HG02571 (cell line): ENCODE measurements at regions not wholly inside any gene's neighbourhood (a gene's known extent, or its start where the extent isn't known, plus 50 kb on each side); places are given as distances from the start of the nearest gene placed in this dataset.
"Not testable (repeated sequence)": the region's sequence is repeated elsewhere in the genome, so short reads cannot be mapped to it uniquely, and the experiment has no call there.

ENCODE experiments used
- ATAC-seq: cut with Tn5 transposase; IDR thresholded peaks from one replicate; pipeline ENCODE4 v1.9.1; 2021; ENCODE audit warnings: mild to moderate bottlenecking, moderate library complexity; ENCODE audit not compliant: unreplicated experiment

DNA sequence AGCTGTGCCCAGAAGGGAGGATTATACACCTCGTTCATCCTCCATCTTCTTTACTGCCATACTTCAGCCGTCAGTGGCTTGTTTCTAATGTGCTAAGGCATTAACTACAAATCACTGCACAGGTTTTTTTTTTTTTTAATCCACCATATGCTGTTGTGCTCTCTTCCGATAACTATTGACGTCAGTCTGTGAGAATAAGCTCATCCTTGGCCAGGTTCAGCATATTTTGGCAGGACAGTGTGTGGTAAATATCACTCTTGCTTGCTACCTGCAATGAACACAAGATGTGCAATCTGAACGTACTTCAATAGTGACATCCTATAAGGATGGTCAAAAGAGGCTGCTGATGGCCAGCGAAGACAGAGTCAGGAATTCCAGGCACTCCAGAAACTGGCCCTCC is 2030.7 kb upstream of the PCDH20 start:
- ATAC-seq, result no peak

DNA sequence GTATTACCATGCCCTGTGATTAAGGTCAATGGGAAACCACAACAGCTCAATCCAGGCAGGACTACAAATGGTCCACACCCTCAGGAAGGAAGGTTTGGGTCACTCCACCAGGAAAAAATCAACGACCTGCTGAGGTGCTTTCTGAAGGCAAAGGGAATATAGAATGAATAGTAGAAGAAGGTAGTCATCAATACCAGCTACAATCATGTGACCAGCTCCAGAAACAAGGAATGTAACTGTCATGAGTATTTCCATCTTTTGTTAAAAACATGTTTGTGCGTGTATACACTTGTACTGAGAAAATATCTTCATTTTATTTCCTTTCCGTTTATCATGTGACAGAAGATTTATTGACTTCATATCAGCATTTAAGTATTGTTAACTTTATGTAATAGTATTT is 2028.6 kb upstream of the PCDH20 start:
- ATAC-seq, result not testable (repeated sequence)

DNA sequence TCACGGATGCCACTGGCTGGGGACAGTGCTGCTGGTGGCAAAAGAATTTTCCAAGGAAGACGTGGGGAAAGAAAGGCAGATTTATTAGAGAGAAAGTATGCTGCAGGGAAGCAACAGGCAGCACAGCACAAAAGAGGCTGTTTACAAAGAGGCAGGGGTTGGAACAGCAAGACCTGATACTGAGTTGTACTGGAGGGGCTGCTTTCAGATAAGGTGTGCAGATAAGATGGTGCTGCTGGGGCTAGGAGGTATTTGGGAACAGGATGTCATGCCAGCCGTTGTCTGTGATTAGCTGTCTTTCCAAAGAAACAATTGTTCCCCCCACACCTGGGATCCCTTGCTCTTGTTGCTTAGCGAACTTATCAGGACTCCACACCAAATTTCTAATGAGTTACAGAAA is 2023.3 kb upstream of the PCDH20 start:
- ATAC-seq, result no peak

DNA sequence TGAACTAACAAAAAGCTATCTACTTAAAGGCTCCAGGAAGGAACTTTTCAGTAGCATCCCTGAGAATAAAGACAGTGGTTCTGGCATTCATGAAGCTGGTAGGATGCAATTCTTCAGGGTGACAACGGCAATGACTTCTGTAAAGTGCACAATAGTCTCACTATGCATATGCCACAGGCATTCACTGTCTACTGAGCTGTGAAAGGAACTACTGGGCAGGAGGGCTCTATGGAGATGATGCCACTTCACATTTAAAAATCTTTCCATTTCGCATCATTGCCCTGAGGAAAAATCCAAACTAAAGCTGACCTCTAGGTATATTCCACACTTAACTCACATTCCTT is 2020.6 kb upstream of the PCDH20 start:
- no peak for ATAC-seq

- ATAC-seq, result no peak
These were observed 2020.1 kb upstream of the PCDH20 start for GRCh38 chr13:63435667-63436324.

GRCh38 chr13:63433546-63434150 is 2018.0 kb upstream of the PCDH20 start:
- no peak for ATAC-seq

DNA sequence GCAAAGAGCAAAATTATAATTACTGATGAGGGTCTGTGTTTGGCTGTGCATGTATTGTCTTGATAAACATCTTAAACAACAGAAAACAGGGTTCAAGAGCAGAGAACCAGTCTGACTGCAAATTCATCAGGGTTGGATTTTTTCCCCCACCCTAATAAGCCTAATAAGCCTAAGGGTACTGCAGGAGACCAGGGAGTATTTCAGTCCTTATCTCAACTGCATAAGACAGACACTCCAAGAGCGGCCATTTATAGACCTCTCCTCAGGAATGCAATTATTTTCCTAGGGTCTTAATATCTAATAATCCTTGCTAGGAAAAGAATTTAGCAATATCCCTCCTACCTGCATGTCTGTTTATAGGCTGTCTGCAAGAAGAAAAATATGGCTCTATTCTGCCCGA is 2011.5 kb upstream of the PCDH20 start:
- ATAC-seq, result no peak

- no peak for ATAC-seq
These were observed 2009.5 kb upstream of the PCDH20 start for GRCh38 chr13:63425131-63425530.

DNA sequence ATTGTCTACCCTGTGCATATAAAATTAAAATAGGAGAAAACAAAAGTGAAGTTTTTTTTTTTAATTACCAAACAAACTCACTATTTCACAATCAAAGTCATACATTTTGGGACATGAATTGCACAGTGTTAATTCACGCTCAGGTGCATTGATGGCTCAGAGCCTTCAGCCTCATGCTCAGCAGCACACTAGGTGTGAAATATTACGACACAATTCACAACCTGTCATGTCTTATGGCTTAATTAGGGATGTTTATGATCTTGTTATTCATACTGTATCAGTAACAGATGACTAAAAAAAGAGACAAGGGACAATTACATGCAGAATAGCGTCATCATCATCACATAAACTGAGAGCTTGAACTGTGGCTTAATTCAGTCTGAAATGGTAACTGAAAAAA is 2005.5 kb upstream of the PCDH20 start:
- no peak for ATAC-seq

GRCh38 chr13:63420685-63421084 is 2005.0 kb upstream of the PCDH20 start:
- no peak for ATAC-seq

DNA sequence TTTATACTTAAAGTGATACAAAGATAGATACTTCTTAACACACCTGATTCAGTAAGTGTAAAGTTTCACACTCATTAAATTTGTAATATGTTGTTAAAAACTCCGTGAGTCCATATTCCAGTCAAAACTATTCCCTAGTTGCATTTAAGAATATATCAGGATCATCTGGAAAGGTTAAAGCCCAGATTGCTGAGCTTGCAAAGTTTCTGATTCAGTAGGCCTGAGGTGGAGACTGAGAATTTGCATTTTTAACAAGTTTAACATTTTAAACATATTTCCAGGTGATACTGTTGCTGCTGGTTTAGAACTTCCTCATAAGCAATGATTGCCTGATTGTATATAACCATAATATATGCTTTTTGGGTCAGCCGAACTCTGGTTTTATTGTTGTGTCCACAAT is 1998.6 kb upstream of the PCDH20 start:
- no peak for ATAC-seq

- ATAC-seq, result no peak
These were observed 1994.2 kb upstream of the PCDH20 start for GRCh38 chr13:63409791-63410351.

GRCh38 chr13:63408331-63409189 is 1992.9 kb upstream of the PCDH20 start:
- ATAC-seq, result no peak

GRCh38 chr13:63403733-63404132 is 1988.1 kb upstream of the PCDH20 start:
- ATAC-seq, result no peak

DNA sequence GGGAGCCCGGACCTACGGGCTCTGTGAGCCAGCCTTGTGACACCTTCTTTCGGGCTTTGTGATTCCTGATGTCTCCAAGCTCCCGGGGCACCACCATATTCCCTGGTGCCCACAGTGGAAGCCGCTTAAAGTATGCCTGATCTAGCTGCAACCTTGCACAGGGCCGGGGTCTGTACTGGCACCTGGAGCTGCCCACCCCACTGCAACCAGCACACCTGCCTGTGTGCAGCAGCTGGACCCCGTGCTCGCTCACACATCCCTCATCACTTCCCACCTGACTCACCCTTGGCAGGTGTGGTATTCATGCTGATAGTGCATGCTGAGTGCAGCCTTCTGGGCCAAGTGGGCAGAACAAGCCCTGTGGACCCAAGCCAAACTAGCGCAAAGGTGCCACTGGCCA is 1981.1 kb upstream of the PCDH20 start:
- ATAC-seq, result no peak

DNA sequence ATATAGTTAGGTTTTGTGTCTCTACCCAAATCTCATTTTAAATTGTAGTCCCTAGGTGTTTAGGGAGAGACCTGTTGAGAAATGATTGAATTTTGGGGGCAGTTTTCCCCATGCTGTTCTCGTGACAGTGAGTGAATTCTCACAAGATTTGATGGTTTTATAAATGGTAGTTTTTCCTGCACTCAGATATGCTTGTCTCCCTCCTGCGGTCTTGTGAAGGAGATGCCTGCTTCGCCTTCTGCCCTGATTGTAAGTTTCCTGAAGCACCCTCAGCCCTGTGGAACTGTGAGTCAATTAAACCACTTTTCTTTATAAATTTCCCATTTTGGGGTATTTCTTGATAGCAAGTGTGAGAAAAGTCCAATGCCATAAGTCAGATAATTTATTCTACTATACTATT is 1977.5 kb upstream of the PCDH20 start:
- ATAC-seq, result no peak

DNA sequence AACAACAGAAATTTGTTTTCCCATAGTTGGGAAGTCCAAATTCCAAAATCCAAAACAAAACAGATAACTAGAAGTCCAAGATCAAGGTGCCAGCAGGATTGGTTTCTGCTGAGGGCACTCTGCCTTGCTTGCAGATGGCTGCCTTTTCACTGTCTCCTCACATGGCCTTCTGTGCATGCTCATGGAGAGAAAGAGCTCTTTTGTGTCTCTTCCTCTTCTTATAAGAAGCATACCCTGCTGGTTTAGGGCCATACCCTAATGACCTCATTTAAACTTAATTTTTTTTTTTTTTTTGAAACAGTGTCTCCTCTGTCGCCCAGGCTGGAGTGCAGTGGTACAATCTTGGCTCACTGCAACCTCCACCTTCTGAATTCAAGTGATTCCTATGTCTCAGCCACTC is 1974.1 kb upstream of the PCDH20 start:
- ATAC-seq, result no peak

DNA sequence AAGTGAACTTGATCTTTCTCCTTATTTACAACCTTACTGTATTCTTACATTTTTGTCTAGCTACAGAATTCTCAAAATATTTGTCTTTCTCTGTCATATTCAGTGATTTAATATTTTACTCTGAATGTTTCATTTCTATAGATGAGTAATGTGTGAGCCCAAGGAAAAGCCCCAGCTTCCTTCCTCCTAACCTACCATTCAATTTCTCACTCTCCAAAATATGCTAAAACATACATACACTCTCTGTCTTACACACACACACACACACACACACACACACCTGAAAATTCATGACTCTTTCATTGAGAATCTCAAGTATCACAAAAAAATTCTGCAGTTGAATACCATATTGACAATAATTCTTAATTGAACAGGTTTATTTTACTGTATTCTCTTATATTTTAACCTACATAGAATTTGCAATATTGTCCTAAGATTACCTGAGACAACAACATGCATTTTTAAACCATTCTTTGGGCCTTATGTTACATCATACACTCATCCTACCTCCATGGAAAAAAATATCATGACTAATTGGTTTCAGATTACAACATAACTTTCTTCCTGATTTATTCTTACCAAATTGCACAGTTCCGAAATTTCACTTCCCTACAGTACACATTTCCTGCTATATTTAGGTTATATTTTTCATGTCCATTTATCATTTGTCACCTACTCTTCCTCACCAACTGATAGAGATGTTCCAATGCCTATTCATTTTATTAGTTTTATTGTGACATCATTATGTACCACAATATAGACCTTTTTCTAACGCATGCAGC is 1965.6 kb upstream of the PCDH20 start:
- no peak for ATAC-seq

DNA sequence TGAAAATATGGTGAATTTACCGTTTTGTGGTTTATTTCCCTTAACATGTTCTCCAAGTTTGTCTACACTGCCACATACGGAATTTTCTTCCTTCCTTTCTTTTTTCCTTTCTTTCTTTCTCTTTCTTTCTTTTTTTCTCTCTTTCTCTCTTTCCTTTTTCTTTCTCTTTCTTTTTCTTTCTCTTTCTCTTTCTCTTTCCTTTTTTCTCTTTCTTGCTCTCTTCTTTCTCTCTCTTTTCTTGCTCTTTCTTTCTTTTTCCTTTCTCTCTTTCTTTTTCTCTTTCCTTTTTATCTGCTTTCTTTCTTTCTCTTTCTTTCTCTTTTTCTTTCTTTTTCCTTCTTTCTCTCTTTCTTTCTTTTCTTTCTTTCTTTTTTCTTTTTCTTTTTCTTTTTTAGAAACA is 1962.3 kb upstream of the PCDH20 start:
- no peak for ATAC-seq

GRCh38 chr13:63370101-63370500 is 1954.5 kb upstream of the PCDH20 start:
- ATAC-seq, result no peak
